BE2C (cell line): ENCODE measurements at regions not wholly inside any gene's neighbourhood (a gene's known extent, or its start where the extent isn't known, plus 50 kb on each side); places are given as distances from the start of the nearest gene placed in this dataset.

ENCODE experiments used
- DNase-seq: peaks from one replicate; pipeline ENCODE4 v3.0.0-alpha.2; 2020
- H3K27me3 ChIP-seq: fragments of 250-450 bp; sonication (Bioruptor Pico); 2 replicates; pipeline ENCODE4 v1.5.1; 2020; ENCODE audit warnings: mild to moderate bottlenecking
- H3K36me3 ChIP-seq: fragments of 250-450 bp; sonication (Bioruptor Pico); 2 replicates; pipeline ENCODE4 v1.5.1; 2020; ENCODE audit warnings: mild to moderate bottlenecking
- H3K4me1 ChIP-seq: fragments of 250-450 bp; sonication (Bioruptor Pico); 2 replicates; pipeline ENCODE4 v1.5.1; 2020
- H3K4me3 ChIP-seq: 2 replicates; pipeline ENCODE4 v1.5.1; 2011; ENCODE audit warnings: low read depth, low read length
- H3K9me3 ChIP-seq: fragments of 250-450 bp; sonication (Bioruptor Pico); 2 replicates; pipeline ENCODE4 v1.5.1; 2020
- TF ChIP-seq, protein P1 (sequence below): IDR thresholded peaks from 2 replicates; pipeline ENCODE4 v1.5.1; 2012; ENCODE audit warnings: mild to moderate bottlenecking, low read depth, low read length

DNA sequence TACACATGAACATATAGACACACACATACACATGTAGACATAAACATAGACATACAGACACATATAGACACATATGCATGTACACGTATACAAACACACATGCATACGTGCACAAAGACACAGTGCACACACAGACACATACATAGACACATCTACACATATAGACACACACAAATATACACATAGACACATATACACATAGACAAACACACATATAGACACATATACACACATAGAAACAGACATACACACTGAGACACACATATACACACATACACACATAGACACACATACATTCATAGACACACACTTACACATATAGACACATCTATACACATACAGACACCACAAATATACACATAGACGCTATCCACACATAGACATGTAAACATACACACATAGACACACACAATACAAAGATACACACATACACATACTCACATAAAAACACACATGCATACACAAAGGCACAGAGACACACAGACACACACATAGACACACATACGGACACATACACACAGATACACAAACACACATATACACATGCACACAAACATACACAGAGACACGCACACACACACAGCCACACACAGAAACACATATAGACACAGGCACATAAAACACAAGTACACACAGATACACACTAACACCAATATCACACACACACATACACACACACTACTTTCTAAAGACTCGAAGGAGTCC lies 254.0 kb downstream of the TSHZ3 start:
- H3K9me3 ChIP-seq, result no peaks in the 10 kb centered on the region
- TF ChIP-seq, protein P1, sequence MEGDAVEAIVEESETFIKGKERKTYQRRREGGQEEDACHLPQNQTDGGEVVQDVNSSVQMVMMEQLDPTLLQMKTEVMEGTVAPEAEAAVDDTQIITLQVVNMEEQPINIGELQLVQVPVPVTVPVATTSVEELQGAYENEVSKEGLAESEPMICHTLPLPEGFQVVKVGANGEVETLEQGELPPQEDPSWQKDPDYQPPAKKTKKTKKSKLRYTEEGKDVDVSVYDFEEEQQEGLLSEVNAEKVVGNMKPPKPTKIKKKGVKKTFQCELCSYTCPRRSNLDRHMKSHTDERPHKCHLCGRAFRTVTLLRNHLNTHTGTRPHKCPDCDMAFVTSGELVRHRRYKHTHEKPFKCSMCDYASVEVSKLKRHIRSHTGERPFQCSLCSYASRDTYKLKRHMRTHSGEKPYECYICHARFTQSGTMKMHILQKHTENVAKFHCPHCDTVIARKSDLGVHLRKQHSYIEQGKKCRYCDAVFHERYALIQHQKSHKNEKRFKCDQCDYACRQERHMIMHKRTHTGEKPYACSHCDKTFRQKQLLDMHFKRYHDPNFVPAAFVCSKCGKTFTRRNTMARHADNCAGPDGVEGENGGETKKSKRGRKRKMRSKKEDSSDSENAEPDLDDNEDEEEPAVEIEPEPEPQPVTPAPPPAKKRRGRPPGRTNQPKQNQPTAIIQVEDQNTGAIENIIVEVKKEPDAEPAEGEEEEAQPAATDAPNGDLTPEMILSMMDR, result no peak
- no peaks in the 10 kb centered on the region for H3K36me3 ChIP-seq
- no peaks in the 10 kb centered on the region for H3K27me3 ChIP-seq
- no peak overlapping the region for H3K4me3 ChIP-seq
- DNase-seq, result no peak
- H3K4me1 ChIP-seq, result no peaks in the 10 kb centered on the region

DNA sequence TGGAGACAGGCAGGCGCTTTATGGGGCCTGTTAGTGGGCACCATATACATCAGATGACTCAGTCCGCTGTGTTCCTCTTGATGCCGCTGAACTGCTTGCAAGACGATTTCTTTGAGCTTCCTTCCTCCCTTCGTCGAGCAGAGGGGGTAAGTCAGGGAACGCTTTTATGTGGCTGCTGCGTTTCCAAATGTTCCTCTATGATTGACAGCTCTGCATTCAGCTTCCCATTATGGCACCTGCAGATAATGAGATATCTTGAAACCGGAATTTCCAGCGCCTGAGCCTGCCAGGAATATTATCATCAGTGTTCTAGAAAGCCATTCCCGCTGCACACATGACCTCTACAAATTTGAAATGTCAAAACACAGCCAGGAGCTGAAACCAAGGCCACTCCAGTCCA lies 257.0 kb downstream of the TSHZ3 start:
- no peaks in the 10 kb centered on the region for H3K9me3 ChIP-seq
- no peak for DNase-seq
- no peak overlapping the region for H3K4me3 ChIP-seq
- H3K4me1 ChIP-seq, result no peaks in the 10 kb centered on the region
- H3K36me3 ChIP-seq, result no peaks in the 10 kb centered on the region
- H3K27me3 ChIP-seq, result no peaks in the 10 kb centered on the region
- TF ChIP-seq, protein P1, result no peak

DNA sequence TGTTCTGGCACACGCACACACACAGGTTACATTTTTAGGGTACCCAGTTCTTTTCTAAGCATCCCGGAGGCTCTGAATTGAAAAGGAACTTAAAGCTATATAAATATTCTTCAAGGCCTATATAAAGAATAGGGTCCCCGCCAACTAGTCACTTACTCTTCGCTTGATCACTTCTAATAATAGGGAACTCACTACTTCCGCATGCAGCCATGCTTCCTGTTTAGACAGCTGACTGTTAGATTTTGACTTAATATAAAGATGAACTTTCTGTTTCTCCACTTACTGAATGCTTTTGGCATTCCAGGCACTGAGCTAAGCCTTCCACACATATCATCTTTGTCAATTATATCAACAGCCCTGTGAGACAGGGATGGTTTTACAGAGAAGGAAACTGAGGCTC lies 259.6 kb downstream of the TSHZ3 start:
- TF ChIP-seq, protein P1, result no peak
- Histone ChIP-seq H3K27me3 (no peaks in the 10 kb centered on the region), H3K4me1 (no peaks in the 10 kb centered on the region), H3K36me3 (no peaks in the 10 kb centered on the region), H3K9me3 (no peaks in the 10 kb centered on the region), H3K4me3 (no peak overlapping the region)
- no peak for DNase-seq

DNA sequence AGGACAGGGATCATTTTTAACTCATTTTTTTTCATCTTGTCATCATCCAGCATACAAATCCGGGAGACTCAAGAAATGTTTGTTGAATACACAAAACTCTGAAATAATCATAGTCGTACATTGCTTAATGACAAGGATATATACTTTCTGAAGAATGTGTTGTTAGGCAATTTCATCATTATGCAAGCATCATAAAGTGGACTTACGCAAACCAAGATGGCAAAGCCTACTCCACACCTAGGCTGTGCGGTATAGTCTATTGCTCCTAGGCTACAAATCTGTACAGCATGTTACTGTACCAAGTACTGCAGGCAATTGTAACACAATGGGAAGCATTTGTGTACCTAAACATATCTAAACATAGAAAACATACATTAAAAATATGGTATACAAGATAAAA lies 264.1 kb downstream of the TSHZ3 start:
- no peaks in the 10 kb centered on the region for H3K9me3 ChIP-seq
- H3K36me3 ChIP-seq, result no peaks in the 10 kb centered on the region
- TF ChIP-seq, protein P1, result no peak
- DNase-seq, result no peak
- H3K4me3 ChIP-seq, result no peak overlapping the region
- H3K4me1 ChIP-seq, result no peaks in the 10 kb centered on the region
- H3K27me3 ChIP-seq, result no peaks in the 10 kb centered on the region

DNA sequence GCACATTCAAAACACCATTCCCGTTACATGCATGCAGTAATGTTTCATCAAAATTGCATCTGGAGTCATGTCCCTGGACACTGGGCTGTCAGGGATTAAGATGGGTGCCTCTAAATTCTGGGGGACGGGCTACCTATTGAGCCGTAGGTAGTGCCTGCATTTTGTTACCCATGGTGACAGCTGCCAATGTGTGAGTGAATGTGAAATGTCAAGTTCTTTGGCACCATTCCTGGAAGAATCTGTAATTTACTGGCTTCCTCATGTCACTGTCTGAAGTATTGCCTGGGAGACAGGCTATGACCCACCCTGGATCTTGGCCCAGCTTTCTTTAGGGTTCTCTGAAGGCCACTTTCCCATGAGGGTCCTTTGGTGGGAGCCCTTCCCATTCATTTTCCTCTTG lies 266.1 kb downstream of the TSHZ3 start:
- no peaks in the 10 kb centered on the region for H3K36me3 ChIP-seq
- H3K4me3 ChIP-seq, result no peak overlapping the region
- H3K27me3 ChIP-seq, result no peaks in the 10 kb centered on the region
- no peaks in the 10 kb centered on the region for H3K4me1 ChIP-seq
- H3K9me3 ChIP-seq, result no peaks in the 10 kb centered on the region
- no peak for DNase-seq
- TF ChIP-seq, protein P1, result no peak

DNA sequence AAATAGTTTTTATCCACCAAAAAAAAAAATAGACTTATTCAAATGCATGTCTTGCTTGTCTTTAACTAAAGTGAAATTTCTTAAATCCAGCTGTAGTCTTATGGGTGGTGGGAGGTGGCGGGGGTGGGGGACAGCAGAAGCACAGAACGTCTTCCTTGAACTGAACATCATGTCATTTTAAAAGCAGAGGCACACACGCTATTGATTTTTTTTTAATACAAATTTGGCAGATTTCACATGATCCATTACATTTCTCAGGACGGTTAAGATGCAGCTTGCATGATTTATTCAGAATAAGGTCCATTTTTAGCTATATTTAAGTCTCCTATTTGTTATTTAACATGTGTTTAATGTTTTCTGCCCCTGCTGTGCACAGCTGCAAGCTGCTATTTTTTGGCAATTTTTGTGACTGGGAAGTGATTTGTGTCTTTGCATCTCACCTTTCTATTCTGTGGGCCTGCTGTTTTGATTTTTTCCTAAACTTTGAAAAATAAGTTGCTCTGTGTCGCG lies 274.0 kb downstream of the TSHZ3 start:
- Histone ChIP-seq H3K9me3 (no peaks in the 10 kb centered on the region), H3K27me3 (no peaks in the 10 kb centered on the region), H3K4me3 (no peak overlapping the region), H3K4me1 (no peaks in the 10 kb centered on the region), H3K36me3 (no peaks in the 10 kb centered on the region)
- TF ChIP-seq, protein P1, result no peak
- DNase-seq, result no peak
